HepG2 (cell line): ENCODE measurements at regions not wholly inside any gene's neighbourhood (a gene's known extent, or its start where the extent isn't known, plus 50 kb on each side); places are given as distances from the start of the nearest gene placed in this dataset.

Source experiments
- ATAC-seq: fragments of 200-7000 bp; cut with Tn5 transposase; 3 replicates; pipeline ENCODE4 v1.9.1; 2020; ENCODE audit warnings: mild to moderate bottlenecking, moderate library complexity
- BruUV-seq: library from RNA; stranded (reverse); fragments of 400-500 nt; replicated peaks from 2 replicates; lab custom pipeline; 2021; lab: Mats Ljungman, UMichigan
- CTCF ChIA-PET: fragments of 300-600 bp; formaldehyde crosslinking; extraction: SDS; loops from one replicate; lab custom pipeline; 2021; ENCODE audit warnings: low total read pairs, inconsistent platforms, low intra/inter-chr PET ratio; lab: Yijun Ruan, JAX
- POLR2A ChIA-PET: fragments of 350-600 bp; sonication (Branson Sonifier 250); formaldehyde crosslinking; loops from one replicate; lab custom pipeline; 2020; ENCODE audit warnings: antibody characterized with exemption, inconsistent platforms; lab: Yijun Ruan, JAX
- DNase-seq: peaks from one replicate; pipeline ENCODE4 v3.0.0-alpha.2; 2015; ENCODE audit warnings: low spot score
- FAIRE-seq: peaks from 3 replicates; lab custom pipeline; 2011; peaks lifted over from hg19 to GRCh38; lab: Jason Lieb, UNC
- H2AFZ ChIP-seq: one replicate; pipeline ENCODE4 v1.6.1; 2011; ENCODE audit warnings: low read length, inconsistent platforms
- H3K27ac ChIP-seq: fragments of 300-600 bp; 3 replicates; pipeline ENCODE4 v1.8.0; 2011; ENCODE audit warnings: mixed run types, mild to moderate bottlenecking, mixed read lengths, low read length, inconsistent platforms; ENCODE audit not compliant: insufficient read depth; ENCODE audit errors: extremely low read length
- H3K27me3 ChIP-seq, 2 experiments: fragments of 200-600 bp in 1 of 2; 2 replicates in 1 of 2; 3 replicates in 1 of 2; pipeline versions ENCODE4 v1.6.0 to v1.8.0; 2011; ENCODE audit warnings: low read length in 2 of 2, mild to moderate bottlenecking in 2 of 2, moderate library complexity in 2 of 2, inconsistent platforms in 1 of 2; ENCODE audit not compliant: insufficient read depth in 2 of 2, control insufficient read depth in 1 of 2
- H3K36me3 ChIP-seq, 2 experiments: fragments of 200-600 bp in 1 of 2; replicated peaks in 1 of 2; 2 replicates in 1 of 2; 3 replicates in 1 of 2; pipeline versions ENCODE4 v1.5.1 to v1.8.0; 2011; ENCODE audit warnings: low read length in 2 of 2, inconsistent platforms in 1 of 2; ENCODE audit not compliant: insufficient read depth in 2 of 2, control insufficient read depth in 1 of 2
- H3K4me1 ChIP-seq: 2 replicates; pipeline ENCODE4 v1.5.1; 2012; ENCODE audit warnings: low read length, inconsistent platforms; ENCODE audit not compliant: insufficient read depth
- H3K4me2 ChIP-seq: 2 replicates; pipeline ENCODE4 v1.6.0; 2011; ENCODE audit warnings: low read depth, low read length, inconsistent platforms
- H3K4me3 ChIP-seq, 3 experiments: fragments of 200-600 bp in 1 of 3; sonication (generic), shearing (Covaris generic) in 1 of 3; replicated peaks in 1 of 3; 2 replicates each; pipeline ENCODE4 v1.5.1; 2011 to 2016; ENCODE audit warnings: low read length in 3 of 3, inconsistent platforms in 2 of 3, low read depth in 2 of 3, mild to moderate bottlenecking in 2 of 3, control low read depth in 1 of 3, mixed read lengths in 1 of 3; ENCODE audit not compliant: insufficient read depth in 1 of 3
- H3K79me2 ChIP-seq: one replicate; pipeline ENCODE4 v1.6.1; 2011; ENCODE audit warnings: low read length, inconsistent platforms; ENCODE audit not compliant: insufficient read depth
- H3K9ac ChIP-seq: 2 replicates; pipeline ENCODE4 v1.6.0; 2011; ENCODE audit warnings: mild to moderate bottlenecking, low read depth, low read length, inconsistent platforms; ENCODE audit not compliant: insufficient read depth
- H3K9me3 ChIP-seq: 2 replicates; pipeline ENCODE4 v1.5.1; 2012; ENCODE audit warnings: mild to moderate bottlenecking, low read length
- H4K20me1 ChIP-seq: 2 replicates; pipeline ENCODE4 v1.6.0; 2011; ENCODE audit warnings: inconsistent platforms, mild to moderate bottlenecking, low read length, moderate library complexity; ENCODE audit not compliant: insufficient read depth
- AGO1 ChIP-seq: fragments of 200-400 bp; formaldehyde crosslinking; IDR thresholded peaks from 2 replicates; pipeline ENCODE4 v1.6.1; 2017; ENCODE audit warnings: mild to moderate bottlenecking, low read depth, low read length, moderate library complexity; ENCODE audit not compliant: poor library complexity, severe bottlenecking
- DMTF1 ChIP-seq: sonication (generic); formaldehyde crosslinking; IDR thresholded peaks from 2 replicates; pipeline ENCODE4 v1.4.0; 2020; ENCODE audit warnings: mild to moderate bottlenecking, missing genetic modification reagents
- GABPA ChIP-seq, 2 experiments: IDR thresholded peaks; 2 replicates each; pipeline ENCODE4 v1.6.1; 2011 to 2016; ENCODE audit warnings: low read depth in 2 of 2, low read length in 1 of 2, missing biosample characterization in 1 of 2, missing genetic modification characterization in 1 of 2
- GZF1 ChIP-seq: sonication (generic); formaldehyde crosslinking; IDR thresholded peaks from 2 replicates; pipeline ENCODE4 v1.5.1; 2020; ENCODE audit warnings: mild to moderate bottlenecking, missing genetic modification reagents
- HHEX ChIP-seq: IDR thresholded peaks from 2 replicates; pipeline ENCODE4 v1.6.1; 2016; ENCODE audit warnings: control low read depth
- KDM2A ChIP-seq: sonication (generic); formaldehyde crosslinking; IDR thresholded peaks from 2 replicates; pipeline ENCODE4 v1.4.0; 2020; ENCODE audit warnings: low read depth, missing genetic modification reagents, borderline replicate concordance
- MXD4 ChIP-seq: IDR thresholded peaks from 2 replicates; pipeline ENCODE4 v1.6.1; 2016; ENCODE audit warnings: mild to moderate bottlenecking, missing biosample characterization, missing genetic modification reagents
- NFYB ChIP-seq: sonication (generic); formaldehyde crosslinking; IDR thresholded peaks from 2 replicates; pipeline ENCODE4 v1.4.0; 2020; ENCODE audit warnings: missing genetic modification reagents
- PPARG ChIP-seq: conservative IDR thresholded peaks from 2 replicates; pipeline ENCODE4 v1.6.1; 2016; ENCODE audit warnings: missing biosample characterization, missing genetic modification reagents
- RBFOX2 ChIP-seq: fragments of 200-400 bp; formaldehyde crosslinking; IDR thresholded peaks from 2 replicates; pipeline ENCODE4 v1.6.1; 2017; ENCODE audit warnings: low read depth, mild to moderate bottlenecking, low read length
- SOX13 ChIP-seq, 3 experiments: fragments of 450-650 bp in 1 of 3; sonication (generic) in 1 of 3; formaldehyde crosslinking in 1 of 3; IDR thresholded peaks in 2 of 3; conservative IDR thresholded peaks in 1 of 3; 2 replicates each; pipeline versions ENCODE4 v1.5.0 to v1.6.1; 2016 to 2020; ENCODE audit warnings: antibody characterized with exemption in 1 of 3, mild to moderate bottlenecking in 1 of 3, missing compliant biosample characterization in 1 of 3, missing genetic modification reagents in 1 of 3, moderate library complexity in 1 of 3
- SPEN ChIP-seq: sonication (generic); formaldehyde crosslinking; IDR thresholded peaks from 2 replicates; pipeline ENCODE4 v1.5.1; 2020; ENCODE audit warnings: low read depth, mild to moderate bottlenecking, missing genetic modification reagents
- SSRP1 ChIP-seq: IDR thresholded peaks from 2 replicates; pipeline ENCODE4 v1.6.1; 2016; ENCODE audit warnings: control low read depth
- THYN1 ChIP-seq: sonication (generic); formaldehyde crosslinking; IDR thresholded peaks from 2 replicates; pipeline ENCODE4 v1.8.1; 2023; ENCODE audit warnings: low read depth, mild to moderate bottlenecking, moderate library complexity, missing genetic modification reagents, borderline replicate concordance
- ZFP62 ChIP-seq: sonication (generic); formaldehyde crosslinking; IDR thresholded peaks from 2 replicates; pipeline ENCODE4 v1.4.0; 2020; ENCODE audit warnings: missing genetic modification reagents
- ZKSCAN1 ChIP-seq: fragments of 150-350 bp; IDR thresholded peaks from 2 replicates; pipeline ENCODE4 v1.6.1; 2014; ENCODE audit warnings: low read length
- ZNF136 ChIP-seq: sonication (generic); formaldehyde crosslinking; IDR thresholded peaks from 2 replicates; pipeline ENCODE4 v1.8.1; 2022; ENCODE audit warnings: low read depth, mild to moderate bottlenecking, moderate library complexity, missing genetic modification reagents
- WGBS: methylation state at CpG from one replicate; pipeline ENCODE4 v1.1.6; 2017; ENCODE audit warnings: low lambda C conversion rate; 5-methylcytosine and 5-hydroxymethylcytosine counted together
- in situ Hi-C: cut with HindIII; loops from 2 replicates; pipeline ENCODE4 v1.10.0; 2017; ENCODE audit warnings: low pct_unique_long_range_greater_than_20kb; ENCODE audit not compliant: extremely low pct_ligation_motif_present
- intact Hi-C: fragments of 100-400 bp; cut with micrococcal nuclease; formaldehyde crosslinking; loops from one replicate; pipeline ENCODE4 v1.10.0; 2022; ENCODE audit not compliant: unreplicated experiment
- TF ChIP-seq, protein P1 (sequence below): sonication (generic); formaldehyde crosslinking; IDR thresholded peaks from 2 replicates; pipeline ENCODE4 v1.8.1; 2023; ENCODE audit warnings: mild to moderate bottlenecking, missing genetic modification reagents

DNA sequence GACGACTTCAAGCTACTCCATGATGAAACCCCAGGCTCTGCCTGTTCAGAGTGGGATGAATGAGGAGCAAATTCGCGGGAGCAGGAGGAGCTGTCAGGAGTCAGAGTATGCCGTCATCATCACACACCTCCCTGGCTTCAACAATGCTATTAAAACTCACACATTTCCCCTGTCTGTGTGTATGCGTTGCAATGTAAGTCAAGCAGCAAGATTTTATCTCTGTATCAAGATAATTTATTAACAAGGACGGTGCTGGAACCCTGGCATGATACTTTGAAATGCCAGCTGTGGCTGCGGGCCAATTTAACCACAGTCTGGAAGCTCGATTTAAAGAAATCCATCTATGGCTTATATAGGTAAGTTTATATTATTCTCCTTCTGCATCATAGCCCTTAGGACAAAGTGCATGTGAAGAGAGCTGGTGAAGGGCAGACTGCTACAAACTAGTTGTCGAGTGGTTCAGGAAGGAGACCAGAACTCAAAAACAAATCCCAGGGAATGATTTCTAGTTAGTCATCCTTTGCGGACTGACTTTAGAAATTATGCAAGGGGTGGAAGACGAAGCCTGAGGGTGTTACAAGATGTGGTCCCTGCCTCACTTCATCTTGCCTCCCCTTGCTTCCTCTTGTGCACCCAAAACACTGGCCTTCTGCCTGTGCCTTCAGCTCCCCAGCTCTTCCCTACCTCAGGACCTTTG, 486.5 kb downstream of the COG6 start:
- in situ Hi-C loops (no loop called here), intact Hi-C loops (no loop called here)
- BruUV-seq = no TSS peak
- Histone ChIP-seq H3K4me3 (no peak overlapping the region), H3K36me3 (no peaks in the 10 kb centered on the region), H3K27me3 (peaks cover 0 to 22% of the 10 kb centered on the region in 2 experiments; a peak in 3 of 5 replicates), H4K20me1 (no peaks in the 10 kb centered on the region), H3K9me3 (no peaks in the 10 kb centered on the region), H3K27ac (no peak overlapping the region), H3K79me2 (no peaks in the 10 kb centered on the region), H3K4me1 (peaks cover 9% of the 10 kb centered on the region; the same call in 1 of the 2 replicates), H3K9ac (no peak overlapping the region), H3K4me2 (no peak overlapping the region), H2AFZ (no peak overlapping the region)
- TF ChIP-seq SSRP1 (CRISPR knock-in tag) (no peak), AGO1 (no peak), SOX13 (IDR thresholded peaks at IDR 0.05) (no peak), SOX13 (CRISPR knock-in tag; conservative IDR thresholded peaks at IDR 0.05 in 1 of 2, IDR thresholded peaks at IDR 0.05 in 1 of 2) (no peak), ZNF136 (CRISPR knock-in tag) (no peak), GZF1 (CRISPR knock-in tag) (no peak), GABPA (IDR thresholded peaks at IDR 0.05; ENCODE audit: low read depth, low read length) (no peak), GABPA (CRISPR knock-in tag; IDR thresholded peaks at IDR 0.05; ENCODE audit: low read depth) (no peak), NFYB (CRISPR knock-in tag) (no peak), MXD4 (CRISPR knock-in tag) (no peak), KDM2A (CRISPR knock-in tag) (no peak), ZKSCAN1 (no peak), SPEN (CRISPR knock-in tag) (no peak), THYN1 (no peak), HHEX (CRISPR knock-in tag) (no peak), RBFOX2 (no peak), ZFP62 (CRISPR knock-in tag) (no peak), PPARG (CRISPR knock-in tag) (no peak), DMTF1 (no peak)
- TF ChIP-seq, protein P1, sequence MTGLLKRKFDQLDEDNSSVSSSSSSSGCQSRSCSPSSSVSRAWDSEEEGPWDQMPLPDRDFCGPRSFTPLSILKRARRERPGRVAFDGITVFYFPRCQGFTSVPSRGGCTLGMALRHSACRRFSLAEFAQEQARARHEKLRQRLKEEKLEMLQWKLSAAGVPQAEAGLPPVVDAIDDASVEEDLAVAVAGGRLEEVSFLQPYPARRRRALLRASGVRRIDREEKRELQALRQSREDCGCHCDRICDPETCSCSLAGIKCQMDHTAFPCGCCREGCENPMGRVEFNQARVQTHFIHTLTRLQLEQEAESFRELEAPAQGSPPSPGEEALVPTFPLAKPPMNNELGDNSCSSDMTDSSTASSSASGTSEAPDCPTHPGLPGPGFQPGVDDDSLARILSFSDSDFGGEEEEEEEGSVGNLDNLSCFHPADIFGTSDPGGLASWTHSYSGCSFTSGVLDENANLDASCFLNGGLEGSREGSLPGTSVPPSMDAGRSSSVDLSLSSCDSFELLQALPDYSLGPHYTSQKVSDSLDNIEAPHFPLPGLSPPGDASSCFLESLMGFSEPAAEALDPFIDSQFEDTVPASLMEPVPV (CRISPR knock-in tag) = no peak
- no peak for ATAC-seq
- 61% methylated on average over 10 of the region's 11 CpGs for WGBS
- ChIA-PET POLR2A (no interaction called here), CTCF (no interaction called here)
- no peak for FAIRE-seq
- no peak for DNase-seq
